ENCODE measurements at regions not wholly inside any gene's neighbourhood (a gene's known extent, or its start where the extent isn't known, plus 50 kb on each side); places are given as distances from the start of the nearest gene placed in this dataset.
"Not testable (repeated sequence)": the region's sequence is repeated elsewhere in the genome, so short reads cannot be mapped to it uniquely, and the experiment has no call there.

DNA sequence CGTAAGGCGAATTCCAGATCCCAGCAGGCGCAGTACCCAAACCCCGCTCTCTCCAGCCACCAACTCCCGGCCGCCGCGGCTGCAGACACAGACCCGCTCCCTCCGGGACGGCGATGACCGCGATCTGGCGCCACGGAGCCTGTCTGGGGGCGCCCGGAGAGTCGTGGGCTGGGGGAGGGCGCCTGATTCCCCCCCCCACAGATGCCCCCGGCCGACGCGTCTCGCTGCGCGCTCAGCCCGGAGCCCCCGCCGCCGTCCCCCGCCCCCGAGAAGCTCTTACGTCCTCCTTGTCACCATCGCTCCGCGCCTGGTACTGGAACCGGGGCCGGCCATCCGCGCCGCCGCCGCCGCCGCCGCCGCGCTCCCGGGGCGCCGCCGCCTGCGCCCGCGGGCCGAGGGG is 173.6 kb downstream of the ATP6V0E2 start:
- not testable (repeated sequence) for H3K9me3 ChIP-seq (ENCODE audit: control insufficient read depth, low read length); H3K27ac ChIP-seq (ENCODE audit: low read length); H3K27me3 ChIP-seq (ENCODE audit: control insufficient read depth, insufficient read depth); H3K4me1 ChIP-seq (ENCODE audit: control insufficient read depth, insufficient read depth, low read length)
- H3K4me3 ChIP-seq (ENCODE audit: low read length), result peak overlapping the region; percentile 63
- peak; percentile 32 to 77 (median 77) for DNase-seq
- WGBS, result 1% methylated on average over 51 of the region's 57 CpGs
- ATAC-seq, result peak; percentile 28 to 56
- intact Hi-C loops (cut with DNase I), result loop anchor here in 2 of 4 donors (10.0 kb wide), 1 partner anchor 163 kb away; no protein-coding TSS in a partner anchor

DNA sequence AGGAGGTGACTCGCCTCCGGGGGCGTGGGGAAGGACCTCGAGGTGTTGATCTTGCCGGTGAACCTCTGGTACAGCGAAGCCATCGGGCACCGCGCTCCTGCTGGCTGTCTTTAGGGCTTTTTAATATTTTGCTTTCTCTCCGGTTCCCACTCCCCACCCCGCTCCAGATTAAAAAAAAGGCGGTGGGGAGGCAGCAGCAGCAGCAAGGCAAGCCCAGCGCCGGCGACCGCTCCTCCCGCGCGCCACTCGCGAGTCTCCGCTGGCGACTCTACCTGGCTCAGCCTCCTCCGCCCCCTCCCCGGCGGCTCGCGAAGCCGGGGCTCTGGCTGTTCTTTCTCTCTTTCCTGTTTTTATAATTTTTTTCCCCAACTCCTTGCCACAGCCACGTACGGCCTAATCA is 174.0 kb downstream of the ATP6V0E2 start:
- ATAC-seq; H3K9me3 ChIP-seq (ENCODE audit: control insufficient read depth, low read length); H3K4me1 ChIP-seq (ENCODE audit: control insufficient read depth, insufficient read depth, low read length); H3K27me3 ChIP-seq (ENCODE audit: control insufficient read depth, insufficient read depth); H3K27ac ChIP-seq (ENCODE audit: low read length): not testable (repeated sequence)
- intact Hi-C loops (cut with DNase I), result loop anchor here in 2 of 4 donors (10.0 kb wide), 1 partner anchor 163 kb away; no protein-coding TSS in a partner anchor
- peak in 2 of 3 donors; percentile 60 to 61 for DNase-seq
- H3K4me3 ChIP-seq (ENCODE audit: low read length), result peak overlapping the region; percentile 63
- WGBS, result 2% methylated on average over 31 of the region's 31 CpGs

DNA sequence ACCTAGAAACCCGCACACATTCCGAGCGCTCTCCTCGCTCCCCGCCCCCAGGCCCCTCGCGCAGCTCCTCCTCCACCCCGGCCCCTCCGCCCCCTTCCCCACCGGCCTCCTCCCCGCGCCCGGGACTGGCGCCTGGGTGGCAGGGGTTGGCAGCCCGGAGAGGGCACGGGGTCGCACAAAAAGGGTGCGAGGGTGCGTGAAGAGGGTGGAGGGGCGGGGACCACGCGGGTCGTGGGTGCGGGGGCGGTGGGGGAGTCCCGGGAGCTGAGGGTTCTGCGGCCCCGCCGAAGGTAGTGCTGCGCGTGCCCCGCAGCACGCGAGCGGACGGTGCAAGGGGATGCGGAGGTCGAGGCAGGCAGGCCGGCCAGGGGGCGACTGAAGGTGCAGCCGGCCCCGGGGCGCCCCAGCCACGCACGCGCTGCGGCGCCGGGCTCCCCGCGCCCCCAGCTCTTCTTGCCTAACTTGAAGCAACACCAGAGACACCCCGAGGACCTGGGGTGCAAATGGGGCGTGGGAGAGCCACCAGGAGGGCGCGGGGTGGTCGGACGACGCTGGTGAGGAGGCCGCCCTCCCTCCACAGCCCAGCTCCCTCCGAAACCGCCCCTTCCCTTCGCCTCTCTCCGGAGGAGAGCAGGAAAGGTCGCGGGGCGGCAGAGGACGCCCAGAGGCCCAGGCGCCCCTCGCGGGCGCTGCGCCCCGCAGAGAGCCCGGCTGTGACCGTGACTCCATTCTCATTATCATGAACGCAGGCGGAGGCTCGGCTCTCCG is 174.7 kb downstream of the ATP6V0E2 start:
- WGBS, result under 1% methylated on average over 77 of the region's 79 CpGs
- H3K27ac ChIP-seq (ENCODE audit: low read length), result not testable (repeated sequence)
- peak in 2 of 3 donors; percentile 58 to 74 for DNase-seq

DNA sequence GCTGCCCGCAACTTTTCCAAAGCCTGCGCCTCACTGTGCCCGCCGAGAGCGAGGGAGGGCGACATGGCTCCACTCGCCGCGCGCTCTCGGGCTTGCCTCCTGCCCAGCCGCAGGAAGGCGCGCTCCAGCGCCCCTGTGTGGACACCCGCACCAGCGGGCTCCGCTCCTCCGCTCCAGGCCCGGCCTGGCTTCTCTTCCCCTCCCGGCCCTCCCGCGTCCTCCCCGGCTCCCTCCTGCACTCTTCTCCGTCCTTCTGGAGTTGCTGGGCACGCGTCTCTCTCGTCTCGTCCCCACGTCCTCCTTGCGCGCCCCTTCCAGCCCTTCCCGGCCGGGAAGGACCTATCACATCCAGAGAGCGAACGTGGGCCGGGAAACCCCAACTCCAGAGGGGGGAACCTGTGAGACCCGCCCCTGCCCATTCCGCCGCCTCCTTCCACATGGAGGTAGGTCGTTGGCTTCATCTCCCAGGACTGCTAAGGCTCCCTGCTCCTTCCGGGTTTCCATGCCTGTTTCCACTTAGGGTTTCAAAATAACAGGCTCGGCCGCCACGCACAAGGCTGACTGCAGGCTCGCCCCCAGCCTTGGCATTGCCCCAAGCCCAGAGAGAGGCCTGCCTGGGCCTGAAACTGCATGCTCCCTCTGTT is 175.4 kb downstream of the ATP6V0E2 start:
- H3K27ac ChIP-seq (ENCODE audit: low read length); H3K9me3 ChIP-seq (ENCODE audit: control insufficient read depth, low read length); H3K4me1 ChIP-seq (ENCODE audit: control insufficient read depth, insufficient read depth, low read length); H3K27me3 ChIP-seq (ENCODE audit: control insufficient read depth, insufficient read depth): not testable (repeated sequence)
- ATAC-seq (peak; percentile 90 to 91), DNase-seq (peak; percentile 34 to 86 (median 82))
- H3K4me3 ChIP-seq (ENCODE audit: low read length), result peak overlapping the region; percentile 63
- intact Hi-C loops (cut with DNase I), result loop anchor here in 2 of 4 donors (10.0 kb wide), 1 partner anchor 164 kb away; no protein-coding TSS in a partner anchor
- WGBS, result 6% methylated on average over 28 of the region's 46 CpGs

More for the DNA sequence above, 174.7 kb downstream of the ATP6V0E2 start:
- H3K4me3 ChIP-seq (ENCODE audit: low read length), result peak overlapping the region; percentile 63
- H3K27me3 ChIP-seq (ENCODE audit: control insufficient read depth, insufficient read depth); H3K9me3 ChIP-seq (ENCODE audit: control insufficient read depth, low read length); H3K4me1 ChIP-seq (ENCODE audit: control insufficient read depth, insufficient read depth, low read length): not testable (repeated sequence)
- intact Hi-C loops (cut with DNase I), result loop anchor here in 2 of 4 donors (10.0 kb wide), 1 partner anchor 164 kb away; no protein-coding TSS in a partner anchor
- peak; percentile 54 to 61 for ATAC-seq

DNA sequence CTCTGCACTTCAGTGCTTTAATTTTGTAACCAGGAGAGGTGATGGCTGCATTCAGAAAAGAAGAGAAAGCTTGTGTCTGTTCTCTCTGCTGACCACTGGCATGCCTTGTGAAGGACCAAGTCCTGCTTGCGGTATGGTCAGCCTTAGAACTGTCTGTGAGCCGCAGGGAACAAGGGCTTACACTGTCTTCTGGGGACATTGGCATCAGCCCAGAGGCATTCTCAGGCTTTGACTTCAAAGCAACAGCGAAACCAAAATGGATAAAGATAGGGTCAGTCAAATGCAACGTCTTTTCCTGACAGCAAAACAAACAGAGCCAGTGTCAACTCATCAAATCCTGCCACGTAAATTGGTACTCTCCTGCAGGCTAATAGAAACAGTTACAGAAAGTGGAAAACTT is 179.6 kb downstream of the ATP6V0E2 start:
- H3K4me1 ChIP-seq (ENCODE audit: control insufficient read depth, insufficient read depth, low read length); H3K4me3 ChIP-seq (ENCODE audit: low read length); H3K9me3 ChIP-seq (ENCODE audit: control insufficient read depth, low read length); H3K27ac ChIP-seq (ENCODE audit: low read length); ATAC-seq; DNase-seq; intact Hi-C loops (cut with DNase I); H3K27me3 ChIP-seq (ENCODE audit: control insufficient read depth, insufficient read depth): not testable (repeated sequence)
- WGBS, result 57% methylated on average over 5 of the region's 5 CpGs

DNA sequence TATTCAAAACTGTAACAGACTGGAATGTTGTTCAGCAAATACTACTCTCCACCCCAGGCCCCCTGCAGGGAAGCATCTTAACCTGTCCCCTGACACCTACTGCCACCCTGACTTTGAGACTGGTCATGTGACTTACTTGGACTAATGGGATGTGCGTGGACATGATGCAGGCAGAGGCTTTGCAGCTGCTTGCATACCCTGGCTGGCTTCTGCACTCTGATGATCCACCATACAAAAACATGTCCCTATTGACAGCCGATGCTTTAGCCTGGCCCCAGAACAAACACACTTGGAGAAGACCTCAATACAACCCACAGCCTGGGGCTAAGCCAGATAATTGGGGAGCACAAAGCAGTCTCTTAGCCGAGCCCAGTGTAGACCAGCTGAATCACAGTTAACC is 180.5 kb downstream of the ATP6V0E2 start:
- intact Hi-C loops (cut with DNase I); H3K4me3 ChIP-seq (ENCODE audit: low read length); H3K4me1 ChIP-seq (ENCODE audit: control insufficient read depth, insufficient read depth, low read length): not testable (repeated sequence)

DNA sequence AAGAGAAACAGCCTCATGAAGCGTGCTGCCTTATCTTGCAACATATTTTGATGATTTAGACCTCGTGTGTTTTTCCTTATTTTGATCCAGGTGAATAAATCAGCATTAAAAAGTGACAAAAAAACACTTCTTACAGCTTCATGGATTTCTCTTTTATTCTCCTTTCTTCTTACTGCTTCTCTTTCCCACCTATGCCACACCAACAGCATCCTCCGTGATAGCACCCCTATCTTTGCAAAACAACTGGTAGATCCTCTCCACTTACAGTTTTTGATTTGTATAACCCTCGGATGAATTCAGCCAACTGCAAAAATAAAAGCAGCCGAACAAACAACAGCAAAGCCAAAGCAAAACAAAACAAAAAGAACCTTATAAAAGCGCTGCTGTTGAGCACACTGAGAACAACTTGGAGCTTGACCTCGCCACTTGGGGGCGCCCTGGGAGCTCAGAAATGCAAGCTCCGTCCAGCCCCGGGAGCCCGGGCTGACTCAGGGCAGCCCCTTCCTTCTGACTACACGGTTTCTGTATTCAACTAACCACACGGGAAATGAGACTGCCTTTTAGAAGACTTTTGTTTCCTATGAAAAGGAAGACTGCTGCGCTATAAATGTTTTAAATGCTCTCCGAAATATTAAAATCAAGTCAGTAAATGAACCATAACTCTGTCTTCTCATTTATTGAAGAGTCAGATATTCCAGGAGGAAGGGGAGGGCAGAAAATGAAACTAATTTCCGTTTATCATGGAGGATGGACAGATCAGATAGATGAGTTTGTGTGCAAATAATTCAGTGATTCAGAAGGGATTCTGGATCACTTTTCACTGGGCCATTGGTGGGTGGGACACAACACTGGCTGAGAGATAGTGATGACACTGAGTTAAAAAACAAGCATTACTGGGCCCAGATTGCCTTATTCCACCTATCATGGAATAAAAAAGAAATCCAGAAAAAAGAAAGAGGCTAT is 186.8 kb downstream of the ATP6V0E2 start:
- H3K9me3 ChIP-seq (ENCODE audit: control insufficient read depth, low read length); H3K4me3 ChIP-seq (ENCODE audit: low read length); H3K27me3 ChIP-seq (ENCODE audit: control insufficient read depth, insufficient read depth); H3K27ac ChIP-seq (ENCODE audit: low read length); H3K4me1 ChIP-seq (ENCODE audit: control insufficient read depth, insufficient read depth, low read length); intact Hi-C loops (cut with DNase I): not testable (repeated sequence)
- WGBS, result 18% methylated on average over 10 of the region's 16 CpGs
- ATAC-seq (peak; percentile 89 to 96), DNase-seq (peak; percentile 80 to 95 (median 92))

More for the DNA sequence above, 180.5 kb downstream of the ATP6V0E2 start:
- not testable (repeated sequence) for H3K9me3 ChIP-seq (ENCODE audit: control insufficient read depth, low read length); DNase-seq; H3K27me3 ChIP-seq (ENCODE audit: control insufficient read depth, insufficient read depth); ATAC-seq; H3K27ac ChIP-seq (ENCODE audit: low read length)
- WGBS, result 71% methylated on average over 3 of the region's 3 CpGs

DNA sequence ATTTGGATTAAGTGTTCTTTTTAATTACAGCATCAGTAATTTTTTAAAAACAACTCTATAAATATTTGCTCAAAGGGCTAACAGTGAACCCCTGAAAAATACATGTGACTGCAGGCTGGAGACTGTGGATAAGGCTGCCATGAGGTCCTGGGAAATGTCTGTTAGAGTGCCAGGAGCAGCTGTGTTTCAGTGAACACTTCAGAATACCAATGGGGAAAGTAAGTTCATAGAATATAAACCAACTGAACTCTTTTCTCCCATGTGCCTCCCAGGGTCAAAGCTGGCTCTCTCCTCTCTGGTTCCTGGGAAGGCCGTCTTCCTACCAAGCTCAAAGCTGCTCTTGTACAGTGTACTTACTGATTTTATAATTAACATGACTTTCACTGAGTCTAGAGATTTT is 189.4 kb downstream of the ATP6V0E2 start:
- intact Hi-C loops (cut with DNase I); H3K4me1 ChIP-seq (ENCODE audit: control insufficient read depth, insufficient read depth, low read length); ATAC-seq; H3K27ac ChIP-seq (ENCODE audit: low read length); H3K9me3 ChIP-seq (ENCODE audit: control insufficient read depth, low read length); H3K4me3 ChIP-seq (ENCODE audit: low read length); H3K27me3 ChIP-seq (ENCODE audit: control insufficient read depth, insufficient read depth); DNase-seq: not testable (repeated sequence)
- WGBS, result 76% methylated on average over 1 of the region's 1 CpG

DNA sequence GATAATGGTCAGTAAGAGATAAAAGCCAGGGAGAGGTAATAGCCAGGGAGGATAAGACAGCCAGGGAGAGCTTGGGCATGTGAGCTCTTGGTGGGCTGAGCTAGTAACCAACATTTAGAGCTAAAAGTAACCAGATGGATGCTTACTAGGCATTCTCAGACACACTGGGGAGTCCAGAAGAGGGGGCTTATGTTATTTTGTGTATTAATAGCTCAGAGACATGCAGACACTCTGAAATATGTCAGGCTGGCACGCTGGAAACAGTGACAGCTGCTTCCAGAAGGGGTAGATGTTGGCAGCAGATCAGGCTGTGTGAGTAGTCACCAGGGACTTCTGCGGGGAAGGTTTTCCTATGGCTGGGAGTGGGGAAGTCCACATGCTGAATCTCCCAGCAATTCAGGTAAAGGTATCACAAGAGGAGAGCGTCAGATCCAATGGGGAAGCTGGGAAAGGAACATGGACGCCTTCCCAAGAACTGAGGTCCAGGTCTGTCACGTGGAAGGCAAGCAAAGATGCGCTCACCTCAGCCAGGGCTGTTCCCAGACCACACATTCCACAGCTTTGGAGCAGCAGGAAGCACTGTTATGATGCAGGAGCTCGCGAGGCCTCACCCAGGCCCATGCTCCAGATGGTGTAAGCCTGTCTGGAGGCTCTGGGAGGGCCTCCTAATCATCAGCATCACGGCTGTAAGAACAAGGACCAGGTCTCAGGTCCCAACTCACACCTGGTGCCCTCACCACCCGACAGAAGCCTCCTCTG is 196.0 kb downstream of the ATP6V0E2 start:
- H3K4me1 ChIP-seq (ENCODE audit: control insufficient read depth, insufficient read depth, low read length); intact Hi-C loops (cut with DNase I); H3K27me3 ChIP-seq (ENCODE audit: control insufficient read depth, insufficient read depth); H3K27ac ChIP-seq (ENCODE audit: low read length); H3K9me3 ChIP-seq (ENCODE audit: control insufficient read depth, low read length); DNase-seq; ATAC-seq; H3K4me3 ChIP-seq (ENCODE audit: low read length): not testable (repeated sequence)
- WGBS, result 70% methylated on average over 10 of the region's 10 CpGs

DNA sequence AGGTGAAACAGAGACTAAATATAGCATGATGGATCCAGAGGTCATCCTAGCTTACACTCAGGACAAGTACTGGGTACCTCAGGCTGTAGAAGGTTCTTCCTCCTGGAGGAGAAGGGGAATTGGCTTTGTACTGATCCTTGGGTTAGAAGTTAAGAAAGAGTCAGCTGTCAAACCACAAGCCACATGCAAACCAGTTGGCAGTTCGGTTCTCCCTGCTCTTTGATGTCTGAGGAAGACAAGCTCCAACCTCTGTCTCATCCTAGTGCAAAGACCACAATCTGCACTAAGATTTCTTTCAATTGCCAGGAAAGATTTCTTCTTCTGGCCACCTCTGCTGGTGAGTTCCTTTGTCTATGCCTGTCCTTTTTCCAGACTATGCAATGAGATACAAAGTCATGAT is 203.8 kb downstream of the ATP6V0E2 start:
- intact Hi-C loops (cut with DNase I); H3K27ac ChIP-seq (ENCODE audit: low read length); ATAC-seq; DNase-seq; H3K4me1 ChIP-seq (ENCODE audit: control insufficient read depth, insufficient read depth, low read length); H3K27me3 ChIP-seq (ENCODE audit: control insufficient read depth, insufficient read depth); H3K4me3 ChIP-seq (ENCODE audit: low read length); H3K9me3 ChIP-seq (ENCODE audit: control insufficient read depth, low read length): not testable (repeated sequence)
- 69% methylated on average over 1 of the region's 1 CpG for WGBS
